Vagina (tissue), 2 donors: ENCODE measurements at regions not wholly inside any gene's neighbourhood (a gene's known extent, or its start where the extent isn't known, plus 50 kb on each side); places are given as distances from the start of the nearest gene placed in this dataset.

Experiments used
- DNase-seq, 2 donors: peaks; one replicate each; pipeline ENCODE4 v3.0.0-alpha.2; 2017; ENCODE audit errors: extremely low spot score in 2 of 2
- H3K27ac ChIP-seq: fragments of 200-600 bp; sonication (generic); one replicate; pipeline ENCODE4 v1.5.1; 2019
- H3K27me3 ChIP-seq: fragments of 200-600 bp; sonication (generic); one replicate; pipeline ENCODE4 v1.5.1; 2019
- H3K36me3 ChIP-seq, 2 donors: fragments of 200-600 bp; sonication (generic); one replicate each; pipeline ENCODE4 v1.5.1; 2017 to 2019
- H3K4me1 ChIP-seq: fragments of 200-600 bp; sonication (generic); one replicate; pipeline ENCODE4 v1.5.1; 2019
- H3K4me3 ChIP-seq, 2 donors: fragments of 200-600 bp; sonication (generic); 1 replicate in 1 of 2; 2 replicates in 1 of 2; pipeline ENCODE4 v1.5.1; 2016 to 2019
- H3K9me3 ChIP-seq: fragments of 200-600 bp; sonication (generic); one replicate; pipeline ENCODE4 v1.5.1; 2019
- POLR2A ChIP-seq, 2 donors: fragments of 450-650 bp; IDR thresholded peaks; one replicate each; pipeline ENCODE4 v1.6.1; 2017; ENCODE audit warnings: antibody characterized with exemption in 2 of 2, mild to moderate bottlenecking in 2 of 2, moderate library complexity in 2 of 2
- POLR2AphosphoS5 ChIP-seq, 2 donors: sonication (generic); formaldehyde crosslinking; IDR thresholded peaks; one replicate each; pipeline ENCODE4 v1.9.0; 2017; ENCODE audit warnings: antibody characterized with exemption in 2 of 2, mild to moderate bottlenecking in 2 of 2, low read depth in 1 of 2; ENCODE audit not compliant: insufficient read depth in 1 of 2
- intact Hi-C: fragments of 100-400 bp; cut with DNase I; formaldehyde crosslinking; loops from one replicate; pipeline ENCODE4 v1.15.1; 2023
- TF ChIP-seq, protein P1 (sequence below), 3 experiments: fragments of 450-650 bp in 2 of 3; fragments of 200-600 bp in 1 of 3; sonication (generic) in 1 of 3; IDR thresholded peaks; one replicate each; pipeline ENCODE4 v1.5.1; 2017 to 2019; ENCODE audit warnings: antibody characterized with exemption in 3 of 3, mild to moderate bottlenecking in 2 of 3, moderate library complexity in 2 of 3

GRCh38 chr14:36027354-36027753, 149.2 kb downstream of the PTCSC3 start:
- Histone ChIP-seq H3K4me1 (no peaks in the 10 kb centered on the region), H3K27me3 (no peaks in the 10 kb centered on the region), H3K27ac (no peak overlapping the region), H3K36me3 (no peaks in the 10 kb centered on the region), H3K4me3 (no peak overlapping the region), H3K9me3 (no peaks in the 10 kb centered on the region)
- no peak for TF ChIP-seq POLR2AphosphoS5 (IDR thresholded peaks at IDR 0.05; ENCODE audit: insufficient read depth in 1 of 2, low read depth in 1 of 2)
- no peak for TF ChIP-seq POLR2A (IDR thresholded peaks at IDR 0.05)
- TF ChIP-seq, protein P1, sequence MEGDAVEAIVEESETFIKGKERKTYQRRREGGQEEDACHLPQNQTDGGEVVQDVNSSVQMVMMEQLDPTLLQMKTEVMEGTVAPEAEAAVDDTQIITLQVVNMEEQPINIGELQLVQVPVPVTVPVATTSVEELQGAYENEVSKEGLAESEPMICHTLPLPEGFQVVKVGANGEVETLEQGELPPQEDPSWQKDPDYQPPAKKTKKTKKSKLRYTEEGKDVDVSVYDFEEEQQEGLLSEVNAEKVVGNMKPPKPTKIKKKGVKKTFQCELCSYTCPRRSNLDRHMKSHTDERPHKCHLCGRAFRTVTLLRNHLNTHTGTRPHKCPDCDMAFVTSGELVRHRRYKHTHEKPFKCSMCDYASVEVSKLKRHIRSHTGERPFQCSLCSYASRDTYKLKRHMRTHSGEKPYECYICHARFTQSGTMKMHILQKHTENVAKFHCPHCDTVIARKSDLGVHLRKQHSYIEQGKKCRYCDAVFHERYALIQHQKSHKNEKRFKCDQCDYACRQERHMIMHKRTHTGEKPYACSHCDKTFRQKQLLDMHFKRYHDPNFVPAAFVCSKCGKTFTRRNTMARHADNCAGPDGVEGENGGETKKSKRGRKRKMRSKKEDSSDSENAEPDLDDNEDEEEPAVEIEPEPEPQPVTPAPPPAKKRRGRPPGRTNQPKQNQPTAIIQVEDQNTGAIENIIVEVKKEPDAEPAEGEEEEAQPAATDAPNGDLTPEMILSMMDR (IDR thresholded peaks at IDR 0.05): no peak
- DNase-seq: no peak
- intact Hi-C loops: no loop called here

DNA sequence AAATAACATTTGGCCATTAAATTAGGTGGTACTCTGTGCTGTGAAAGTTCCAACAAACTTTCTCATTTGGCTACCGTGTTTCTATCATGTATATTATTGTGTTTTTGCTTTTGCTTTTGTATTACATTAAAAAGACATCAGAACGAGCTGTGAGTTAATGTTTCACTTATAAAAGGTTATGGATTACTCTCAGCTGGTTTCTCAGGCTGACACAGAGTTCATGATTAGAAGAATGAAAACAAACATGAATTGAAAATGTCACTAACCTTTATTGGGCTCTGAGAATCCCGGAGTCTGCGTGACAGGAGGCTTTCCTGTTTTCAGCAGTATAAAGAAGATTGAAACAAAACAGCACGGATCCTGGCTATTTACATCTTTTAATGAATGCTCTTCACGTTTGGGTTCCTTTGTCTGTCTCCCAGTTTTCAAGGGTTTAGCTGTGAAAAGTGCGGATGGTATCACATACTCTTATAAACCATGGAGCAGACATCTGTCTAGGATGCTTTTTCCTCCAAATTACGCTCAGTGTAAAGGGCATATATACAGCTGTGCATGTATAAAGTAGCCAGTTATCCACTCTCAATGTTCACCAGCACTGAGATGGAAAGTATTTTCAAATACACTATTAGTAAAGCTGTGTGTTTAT, 153.6 kb downstream of the PTCSC3 start:
- no peaks in the 10 kb centered on the region for H3K27me3 ChIP-seq
- TF ChIP-seq, protein P1 (IDR thresholded peaks at IDR 0.05): no peak
- no peak for TF ChIP-seq POLR2AphosphoS5 (IDR thresholded peaks at IDR 0.05; ENCODE audit: insufficient read depth in 1 of 2, low read depth in 1 of 2)
- TF ChIP-seq POLR2A (IDR thresholded peaks at IDR 0.05): no peak
- no peaks in the 10 kb centered on the region for H3K36me3 ChIP-seq
- H3K27ac ChIP-seq: no peak overlapping the region
- DNase-seq: no peak
- intact Hi-C loops: no loop called here
- H3K4me1 ChIP-seq: no peaks in the 10 kb centered on the region
- H3K9me3 ChIP-seq: no peaks in the 10 kb centered on the region
- no peak overlapping the region for H3K4me3 ChIP-seq

DNA sequence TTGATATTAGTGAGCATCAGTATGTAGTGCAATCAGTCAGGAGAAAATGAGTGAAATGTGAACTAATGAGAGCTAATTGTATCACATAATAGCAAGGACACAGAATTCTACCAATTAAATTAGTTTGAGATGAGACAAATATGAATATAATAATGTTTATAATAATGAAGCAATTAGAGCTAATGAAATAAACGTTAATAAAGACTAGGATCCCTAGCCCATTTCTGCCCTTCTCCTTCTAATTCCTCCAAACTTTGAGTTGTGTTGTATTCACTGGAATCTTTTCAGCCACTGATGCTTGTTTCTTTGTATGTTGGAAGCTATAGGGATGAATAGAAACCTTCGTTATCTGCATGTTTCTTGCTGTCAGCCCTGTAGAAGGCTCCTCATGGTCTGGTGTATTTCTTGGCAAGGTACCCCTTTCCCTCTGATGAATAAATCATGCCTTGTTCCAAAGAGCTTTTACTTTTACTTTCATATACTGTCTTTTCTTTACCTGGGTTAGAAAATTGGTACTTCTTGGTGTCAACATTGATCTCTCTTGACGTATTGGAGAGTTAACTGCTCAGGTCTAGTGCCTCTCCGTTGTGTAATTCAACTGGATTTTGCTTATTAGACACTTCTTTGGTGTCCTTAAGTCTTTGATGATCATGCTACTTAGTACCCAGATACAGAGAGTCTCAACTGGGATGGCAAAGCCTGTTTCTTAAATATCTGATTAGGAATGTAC, 154.8 kb downstream of the PTCSC3 start:
- no peak for DNase-seq
- Histone ChIP-seq H3K4me3 (no peak overlapping the region), H3K4me1 (no peaks in the 10 kb centered on the region), H3K27ac (no peak overlapping the region), H3K27me3 (no peaks in the 10 kb centered on the region), H3K9me3 (no peaks in the 10 kb centered on the region), H3K36me3 (no peaks in the 10 kb centered on the region)
- intact Hi-C loops: no loop called here
- TF ChIP-seq POLR2A (IDR thresholded peaks at IDR 0.05): no peak
- TF ChIP-seq POLR2AphosphoS5 (IDR thresholded peaks at IDR 0.05; ENCODE audit: insufficient read depth in 1 of 2, low read depth in 1 of 2): no peak
- TF ChIP-seq, protein P1 (IDR thresholded peaks at IDR 0.05): no peak

GRCh38 chr14:36021030-36021422, 155.5 kb downstream of the PTCSC3 start:
- intact Hi-C loops: no loop called here
- no peaks in the 10 kb centered on the region for H3K4me1 ChIP-seq
- TF ChIP-seq, protein P1 (IDR thresholded peaks at IDR 0.05): no peak
- TF ChIP-seq POLR2AphosphoS5 (IDR thresholded peaks at IDR 0.05; ENCODE audit: insufficient read depth in 1 of 2, low read depth in 1 of 2): no peak
- no peak for TF ChIP-seq POLR2A (IDR thresholded peaks at IDR 0.05)

More at GRCh38 chr14:36021030-36021422, 155.5 kb downstream of the PTCSC3 start:
- no peaks in the 10 kb centered on the region for H3K27me3 ChIP-seq
- no peak for DNase-seq
- H3K27ac ChIP-seq: no peak overlapping the region
- H3K4me3 ChIP-seq: no peak overlapping the region
- no peaks in the 10 kb centered on the region for H3K9me3 ChIP-seq
- H3K36me3 ChIP-seq: no peaks in the 10 kb centered on the region
